ENCODE measurements at regions not wholly inside any gene's neighbourhood (a gene's known extent, or its start where the extent isn't known, plus 50 kb on each side); places are given as distances from the start of the nearest gene placed in this dataset.

DNA sequence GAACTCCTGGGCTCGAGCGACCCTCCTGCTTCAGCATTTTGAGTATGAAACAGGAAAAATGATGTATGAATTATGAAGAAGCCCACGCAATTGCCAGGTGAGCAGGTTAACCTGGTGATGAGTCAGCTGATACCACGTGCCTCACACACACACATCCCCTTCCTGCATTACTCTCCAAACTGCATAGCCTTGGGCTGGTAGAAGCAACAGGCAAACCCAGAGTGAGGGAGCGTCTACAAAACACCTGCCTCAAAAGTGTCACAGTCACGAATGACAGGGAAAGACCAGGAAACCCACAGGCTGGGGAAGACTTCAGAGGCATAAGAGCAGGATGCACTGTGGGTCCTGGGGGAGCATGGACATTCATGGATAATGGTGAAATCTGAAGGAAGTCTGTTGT lies 192.8 kb upstream of the IRS2 start (continued):
- TF ChIP-seq, protein P1, sequence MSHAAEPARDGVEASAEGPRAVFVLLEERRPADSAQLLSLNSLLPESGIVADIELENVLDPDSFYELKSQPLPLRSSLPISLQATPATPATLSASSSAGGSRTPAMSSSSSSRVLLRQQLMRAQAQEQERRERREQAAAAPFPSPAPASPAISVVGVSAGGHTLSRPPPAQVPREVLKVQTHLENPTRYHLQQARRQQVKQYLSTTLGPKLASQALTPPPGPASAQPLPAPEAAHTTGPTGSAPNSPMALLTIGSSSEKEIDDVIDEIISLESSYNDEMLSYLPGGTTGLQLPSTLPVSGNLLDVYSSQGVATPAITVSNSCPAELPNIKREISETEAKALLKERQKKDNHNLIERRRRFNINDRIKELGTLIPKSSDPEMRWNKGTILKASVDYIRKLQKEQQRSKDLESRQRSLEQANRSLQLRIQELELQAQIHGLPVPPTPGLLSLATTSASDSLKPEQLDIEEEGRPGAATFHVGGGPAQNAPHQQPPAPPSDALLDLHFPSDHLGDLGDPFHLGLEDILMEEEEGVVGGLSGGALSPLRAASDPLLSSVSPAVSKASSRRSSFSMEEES (CRISPR knock-in tag; IDR thresholded peaks at IDR 0.05), result no peak

DNA sequence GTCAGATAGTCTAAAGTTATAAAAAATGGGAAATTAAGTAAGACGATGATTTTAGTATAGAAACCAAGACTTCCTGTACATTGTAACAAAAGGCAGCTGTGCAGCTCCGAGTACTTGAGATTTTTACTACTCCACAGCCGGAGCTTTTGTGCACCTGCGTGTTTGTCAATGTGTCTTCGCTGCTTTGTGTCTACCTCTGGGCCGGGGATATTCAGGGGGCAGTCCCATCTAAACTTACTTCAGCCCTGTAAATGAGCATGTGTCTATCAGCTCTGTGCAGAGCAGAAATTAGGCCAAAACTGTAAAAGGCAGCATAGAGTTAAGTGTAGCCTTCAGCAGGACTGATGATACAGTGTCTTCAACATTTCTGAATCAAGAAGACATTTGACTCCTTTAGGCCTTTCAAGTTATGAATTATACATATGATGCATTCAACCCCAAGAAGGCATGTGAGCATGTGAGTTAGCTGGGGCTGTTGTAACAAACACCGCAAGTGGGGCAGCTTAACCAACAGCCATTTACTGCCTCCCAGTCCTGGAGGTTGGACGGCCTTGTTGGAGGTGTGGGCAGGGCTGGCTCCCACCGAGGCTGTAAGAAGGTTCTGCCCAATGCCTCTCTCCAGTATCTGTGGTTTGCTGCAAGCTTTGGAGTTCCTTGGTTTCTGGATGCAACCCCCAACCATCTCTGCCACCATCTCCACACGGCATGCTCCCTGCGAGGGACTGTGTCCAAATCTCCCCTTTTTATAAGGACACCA lies 191.0 kb upstream of the IRS2 start:
- TF ChIP-seq ZNF551 (CRISPR knock-in tag; IDR thresholded peaks at IDR 0.05) (no peak), ZNF347 (CRISPR knock-in tag; IDR thresholded peaks at IDR 0.05; ENCODE audit: low read depth) (no peak), CHD4 (IDR thresholded peaks at IDR 0.05; ENCODE audit: insufficient read depth, insufficient replicate concordance, low read depth, low read length, poor library complexity, severe bottlenecking) (no peak), SNRNP70 (optimal IDR thresholded peaks at IDR 0.05; ENCODE audit: low read depth, low read length) (no peak), MYC (IDR thresholded peaks at IDR 0.05; ENCODE audit: low read depth, low read length) (no peak), MYC (CRISPR knock-in tag; IDR thresholded peaks at IDR 0.05; ENCODE audit: borderline replicate concordance, low read depth) (no peak), NCOA6 (IDR thresholded peaks at IDR 0.05) (no peak), ZNF79 (CRISPR knock-in tag; IDR thresholded peaks at IDR 0.05; ENCODE audit: low read depth) (no peak), NFXL1 (CRISPR knock-in tag; IDR thresholded peaks at IDR 0.05) (no peak), BDP1 (IDR thresholded peaks at IDR 0.05; ENCODE audit: insufficient read depth, insufficient read length) (no peak), SRF (CRISPR knock-in tag; IDR thresholded peaks at IDR 0.05) (no peak), SAP30 (IDR thresholded peaks at IDR 0.05; ENCODE audit: borderline replicate concordance, insufficient read depth, low read depth, low read length, poor library complexity, severe bottlenecking) (no peak)
- TF ChIP-seq, protein P2, sequence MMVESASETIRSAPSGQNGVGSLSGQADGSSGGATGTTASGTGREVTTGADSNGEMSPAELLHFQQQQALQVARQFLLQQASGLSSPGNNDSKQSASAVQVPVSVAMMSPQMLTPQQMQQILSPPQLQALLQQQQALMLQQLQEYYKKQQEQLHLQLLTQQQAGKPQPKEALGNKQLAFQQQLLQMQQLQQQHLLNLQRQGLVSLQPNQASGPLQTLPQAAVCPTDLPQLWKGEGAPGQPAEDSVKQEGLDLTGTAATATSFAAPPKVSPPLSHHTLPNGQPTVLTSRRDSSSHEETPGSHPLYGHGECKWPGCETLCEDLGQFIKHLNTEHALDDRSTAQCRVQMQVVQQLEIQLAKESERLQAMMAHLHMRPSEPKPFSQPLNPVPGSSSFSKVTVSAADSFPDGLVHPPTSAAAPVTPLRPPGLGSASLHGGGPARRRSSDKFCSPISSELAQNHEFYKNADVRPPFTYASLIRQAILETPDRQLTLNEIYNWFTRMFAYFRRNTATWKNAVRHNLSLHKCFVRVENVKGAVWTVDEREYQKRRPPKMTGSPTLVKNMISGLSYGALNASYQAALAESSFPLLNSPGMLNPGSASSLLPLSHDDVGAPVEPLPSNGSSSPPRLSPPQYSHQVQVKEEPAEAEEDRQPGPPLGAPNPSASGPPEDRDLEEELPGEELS (CRISPR knock-in tag; IDR thresholded peaks at IDR 0.05; ENCODE audit: borderline replicate concordance), result no peak
- H4K20me1 ChIP-seq (replicated peaks; ENCODE audit: control insufficient read depth, insufficient read depth, low read length), result no peaks in the 10 kb centered on the region
- H3K4me2 ChIP-seq (ENCODE audit: insufficient read depth, low read length), result no peak overlapping the region
- intact Hi-C loops (cut with micrococcal nuclease) (no loop called here), in situ Hi-C loops (cut with MboI) (no loop called here)
- peaks cover 0 to 23% of the 10 kb centered on the region in 2 experiments; a peak in 2 of 5 replicates for H3K27me3 ChIP-seq (ENCODE audit: control insufficient read depth in 2 of 2, insufficient read depth in 2 of 2, low read length in 2 of 2)
- no TSS peak for BruUV-seq (replicated peaks)
- H3K36me3 ChIP-seq (ENCODE audit: control insufficient read depth, insufficient read depth, low read length), result no peaks in the 10 kb centered on the region
- ChIA-PET CTCF (ENCODE audit: low intra/inter-chr PET ratio) (no interaction called here), POLR2A (interaction anchor here (1.0 kb wide), 1 partner anchor 9 kb away, joined by 3 read pairs; no protein-coding TSS in a partner anchor)
- no peaks in the 10 kb centered on the region for H3K4me1 ChIP-seq (replicated peaks in 1 of 2; ENCODE audit: control insufficient read depth in 2 of 2, insufficient read depth in 2 of 2, low read length in 2 of 2)
- FAIRE-seq, result no peak
- H3K9ac ChIP-seq (ENCODE audit: insufficient read depth in 1 of 2, low read depth in 2 of 2, low read length in 2 of 2), result no peak overlapping the region
- no peak overlapping the region for H2AFZ ChIP-seq (ENCODE audit: low read depth, low read length)
- no peaks in the 10 kb centered on the region for H3K9me1 ChIP-seq (ENCODE audit: control insufficient read depth, insufficient read depth, low read length)
- no peaks in the 10 kb centered on the region for H3K79me2 ChIP-seq (ENCODE audit: control insufficient read depth, insufficient read depth, low read length)
- no peak overlapping the region for H3K4me3 ChIP-seq
- DNase-seq (ENCODE audit: extremely low read depth in 1 of 4, low spot score in 3 of 4), result no peak
- no peak for ATAC-seq
- 1% methylated on average over 10 of the region's 11 CpGs for WGBS (ENCODE audit: insufficient coverage, low coverage, missing lambda C conversion rate)
- H3K27ac ChIP-seq (ENCODE audit: extremely low read depth, low read depth, low read length), result no peak overlapping the region
- H3K9me3 ChIP-seq (replicated peaks; ENCODE audit: control insufficient read depth, insufficient read depth, low read depth, low read length), result no peaks in the 10 kb centered on the region
